Endothelial cell of umbilical vein (primary cell): ENCODE measurements at regions not wholly inside any gene's neighbourhood (a gene's known extent, or its start where the extent isn't known, plus 50 kb on each side); places are given as distances from the start of the nearest gene placed in this dataset.

Experiments
- JUN ChIP-seq: IDR thresholded peaks from 2 replicates; pipeline ENCODE4 v1.6.1; 2011; ENCODE audit warnings: borderline replicate concordance, low read depth; ENCODE audit not compliant: insufficient read length, insufficient read depth
- POLR2A ChIP-seq: IDR thresholded peaks from 2 replicates; pipeline ENCODE4 v1.6.1; 2012; ENCODE audit warnings: low read depth, mild to moderate bottlenecking, control low read depth, low read length
- POLR2AphosphoS5 ChIP-seq: IDR thresholded peaks from 2 replicates; pipeline ENCODE4 v1.6.1; 2012; ENCODE audit warnings: low read depth, mild to moderate bottlenecking, control low read depth, low read length, moderate library complexity; ENCODE audit not compliant: insufficient read depth
- TF ChIP-seq, protein P1 (sequence below), 2 donors: IDR thresholded peaks; 1 replicate in 1 of 2; 2 replicates in 1 of 2; pipeline ENCODE4 v1.5.1; 2011; ENCODE audit warnings: low read length in 2 of 2, mild to moderate bottlenecking in 2 of 2, moderate library complexity in 2 of 2, control low read depth in 1 of 2, inconsistent platforms in 1 of 2, low read depth in 1 of 2; ENCODE audit not compliant: insufficient read depth in 1 of 2; ENCODE audit errors: extremely low read depth in 1 of 2
- TF ChIP-seq, protein P2 (sequence below): IDR thresholded peaks from 2 replicates; pipeline ENCODE4 v1.6.1; 2011; ENCODE audit not compliant: insufficient read depth, insufficient read length

DNA sequence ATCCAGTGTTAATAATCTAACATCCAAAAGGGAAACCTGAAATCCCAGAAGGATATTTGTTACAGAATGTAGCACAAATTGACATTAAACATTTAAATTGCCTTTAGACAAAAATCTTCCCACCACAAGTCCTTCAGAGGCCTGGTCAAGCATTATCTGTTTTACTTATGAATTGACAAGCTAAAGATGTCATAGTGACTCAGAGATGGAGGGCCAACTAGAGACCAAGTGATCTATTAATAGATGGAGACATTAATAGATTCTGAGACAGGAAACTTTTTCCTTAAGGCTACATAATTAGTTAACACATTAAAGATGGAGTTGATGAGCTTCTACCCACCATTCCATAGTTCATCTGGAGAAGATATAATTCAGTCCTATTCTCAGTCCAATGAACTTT, 526.2 kb downstream of the IRS1 start:
- TF ChIP-seq, protein P1, sequence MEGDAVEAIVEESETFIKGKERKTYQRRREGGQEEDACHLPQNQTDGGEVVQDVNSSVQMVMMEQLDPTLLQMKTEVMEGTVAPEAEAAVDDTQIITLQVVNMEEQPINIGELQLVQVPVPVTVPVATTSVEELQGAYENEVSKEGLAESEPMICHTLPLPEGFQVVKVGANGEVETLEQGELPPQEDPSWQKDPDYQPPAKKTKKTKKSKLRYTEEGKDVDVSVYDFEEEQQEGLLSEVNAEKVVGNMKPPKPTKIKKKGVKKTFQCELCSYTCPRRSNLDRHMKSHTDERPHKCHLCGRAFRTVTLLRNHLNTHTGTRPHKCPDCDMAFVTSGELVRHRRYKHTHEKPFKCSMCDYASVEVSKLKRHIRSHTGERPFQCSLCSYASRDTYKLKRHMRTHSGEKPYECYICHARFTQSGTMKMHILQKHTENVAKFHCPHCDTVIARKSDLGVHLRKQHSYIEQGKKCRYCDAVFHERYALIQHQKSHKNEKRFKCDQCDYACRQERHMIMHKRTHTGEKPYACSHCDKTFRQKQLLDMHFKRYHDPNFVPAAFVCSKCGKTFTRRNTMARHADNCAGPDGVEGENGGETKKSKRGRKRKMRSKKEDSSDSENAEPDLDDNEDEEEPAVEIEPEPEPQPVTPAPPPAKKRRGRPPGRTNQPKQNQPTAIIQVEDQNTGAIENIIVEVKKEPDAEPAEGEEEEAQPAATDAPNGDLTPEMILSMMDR (IDR thresholded peaks at IDR 0.05; ENCODE audit: extremely low read depth in 1 of 2, insufficient read depth in 1 of 2, low read depth in 1 of 2, low read length in 2 of 2), result no peak
- TF ChIP-seq POLR2A (no peak), POLR2AphosphoS5 (no peak), JUN (no peak)
- TF ChIP-seq, protein P2, sequence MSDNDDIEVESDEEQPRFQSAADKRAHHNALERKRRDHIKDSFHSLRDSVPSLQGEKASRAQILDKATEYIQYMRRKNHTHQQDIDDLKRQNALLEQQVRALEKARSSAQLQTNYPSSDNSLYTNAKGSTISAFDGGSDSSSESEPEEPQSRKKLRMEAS, result no peak
